HG02885 (cell line): ENCODE measurements at regions not wholly inside any gene's neighbourhood (a gene's known extent, or its start where the extent isn't known, plus 50 kb on each side); places are given as distances from the start of the nearest gene placed in this dataset.

Source experiments
- ATAC-seq: cut with Tn5 transposase; IDR thresholded peaks from one replicate; pipeline ENCODE4 v1.9.1; 2021; ENCODE audit warnings: mild to moderate bottlenecking; ENCODE audit not compliant: unreplicated experiment, poor library complexity

GRCh38 chr2:164314148-164314547, 307.1 kb downstream of the GRB14 start:
- no peak for ATAC-seq

- no peak for ATAC-seq
Observed at GRCh38 chr2:164306872-164307271, 314.4 kb downstream of the GRB14 start.

GRCh38 chr2:164302786-164303185, 318.5 kb downstream of the GRB14 start:
- no peak for ATAC-seq

- ATAC-seq = no peak
Observed at GRCh38 chr2:164288235-164288634, 333.0 kb downstream of the GRB14 start.

- no peak for ATAC-seq
Observed at GRCh38 chr2:164287056-164287455, 334.2 kb downstream of the GRB14 start.

DNA sequence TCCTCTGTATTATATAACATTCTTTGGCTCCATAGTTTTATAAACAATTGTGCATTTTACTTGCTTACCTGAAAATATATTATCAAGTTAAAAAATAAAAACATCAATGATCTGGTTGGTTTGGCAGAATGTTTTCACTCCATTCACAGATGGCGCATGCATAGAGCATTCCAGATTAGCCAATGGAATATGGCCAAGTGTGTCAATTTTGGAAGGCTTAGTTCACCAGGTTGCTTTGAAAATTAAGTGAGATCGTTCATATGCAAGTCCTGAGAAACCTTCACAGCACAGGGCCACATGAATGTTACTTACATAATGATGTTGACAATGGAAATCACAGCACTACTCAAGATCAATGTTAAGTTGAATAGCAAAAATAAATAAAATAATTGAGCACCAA, 335.7 kb downstream of the GRB14 start:
- ATAC-seq = no peak

DNA sequence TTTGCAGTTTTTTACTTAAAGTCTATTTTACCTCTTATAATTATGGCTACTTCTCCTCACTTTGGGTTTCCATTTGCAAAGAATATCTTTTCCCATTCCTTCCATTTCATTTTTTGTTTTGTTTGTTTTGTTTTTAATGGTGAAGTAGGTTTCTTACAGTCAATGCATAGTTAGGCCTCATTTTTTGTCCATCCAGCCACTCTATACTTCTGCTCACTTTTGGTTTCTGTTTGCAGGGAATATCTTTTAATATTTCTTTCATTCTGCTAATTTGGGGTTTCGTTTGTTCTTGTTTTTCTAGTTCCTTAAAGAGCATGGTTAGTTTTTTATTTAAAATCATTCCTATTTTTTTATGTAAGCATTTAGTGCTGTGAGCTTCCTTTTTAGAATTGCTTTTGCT, 339.4 kb downstream of the GRB14 start:
- no peak for ATAC-seq

GRCh38 chr2:164275659-164276058, 345.6 kb downstream of the GRB14 start:
- ATAC-seq = peak; percentile 50

DNA sequence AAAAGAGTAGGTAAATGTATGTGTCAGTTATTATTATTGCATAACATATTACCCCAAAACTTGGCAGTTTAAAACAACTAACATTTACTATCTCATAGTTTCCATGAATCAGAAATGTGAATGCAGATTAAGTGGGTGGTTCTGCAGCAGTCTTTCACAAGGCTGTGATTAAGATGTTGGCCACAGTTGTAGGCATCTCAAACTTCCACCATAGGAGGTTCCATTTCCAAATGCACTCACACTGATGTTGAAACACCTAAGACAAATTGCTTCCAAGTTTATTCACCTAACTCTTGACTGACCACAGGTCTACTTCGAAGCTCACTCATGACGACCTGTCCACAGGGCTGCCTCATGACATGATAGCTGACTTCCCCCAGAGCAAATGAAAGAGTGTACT, 360.8 kb downstream of the GRB14 start:
- no peak for ATAC-seq

- no peak for ATAC-seq
Observed at GRCh38 chr2:164257742-164258141, 363.5 kb downstream of the GRB14 start.

DNA sequence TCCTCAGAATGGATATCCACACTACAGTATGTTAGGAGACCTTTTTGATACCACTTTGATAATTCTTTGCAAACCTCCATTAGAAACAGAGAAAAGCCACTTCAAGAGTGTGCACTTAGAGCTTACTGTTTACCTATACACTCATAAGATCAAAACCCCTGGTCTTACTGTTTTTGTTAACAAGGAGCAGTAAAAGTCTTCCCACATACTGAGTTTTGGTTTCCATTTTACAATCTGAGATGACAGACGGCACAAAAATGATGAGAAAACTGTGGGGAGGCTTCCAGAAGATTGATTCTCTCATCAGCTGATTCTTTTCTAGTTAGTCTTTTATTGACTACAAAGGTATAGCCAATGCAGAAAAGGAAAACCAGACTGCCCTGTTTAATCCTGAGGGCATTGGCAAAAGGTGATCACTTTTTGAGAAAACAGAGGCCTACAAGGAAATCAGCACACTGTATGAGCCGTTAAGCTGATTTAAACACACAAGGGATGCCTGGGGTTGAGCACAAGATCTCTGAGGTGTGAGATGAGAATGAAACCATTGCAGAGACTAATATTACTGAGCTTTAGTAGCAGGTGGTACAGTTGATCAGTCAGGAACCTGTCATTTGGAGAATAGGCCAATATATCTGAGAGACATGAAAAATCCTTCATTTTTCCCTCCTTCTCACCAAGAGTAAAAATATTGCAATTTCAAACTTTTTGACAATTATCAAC, 368.6 kb downstream of the GRB14 start:
- ATAC-seq = peak; percentile 96

GRCh38 chr2:164243315-164243714, 378.0 kb downstream of the GRB14 start:
- no peak for ATAC-seq

GRCh38 chr2:164242409-164242808, 378.9 kb downstream of the GRB14 start:
- no peak for ATAC-seq

- ATAC-seq = no peak
Observed at GRCh38 chr2:164234074-164234473, 387.2 kb downstream of the GRB14 start.

DNA sequence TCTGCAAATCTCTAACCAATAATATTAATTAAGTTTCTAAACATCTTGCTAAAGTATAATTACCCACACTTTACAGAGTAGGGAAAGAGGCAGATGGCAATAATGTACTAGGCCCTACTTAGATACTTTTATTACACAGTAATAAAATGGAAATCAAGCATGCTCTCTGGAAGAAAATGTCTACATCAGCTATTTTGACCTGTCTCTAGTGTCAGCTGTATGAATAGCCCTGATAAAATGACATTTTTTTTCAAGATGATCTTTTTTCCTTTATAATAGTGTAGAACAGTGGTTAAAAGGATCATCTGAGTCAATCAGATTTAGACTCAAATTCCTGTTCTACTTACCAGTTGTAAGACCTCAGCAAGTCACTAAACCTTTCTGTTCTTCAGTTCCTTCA, 397.3 kb downstream of the GRB14 start:
- no peak for ATAC-seq

DNA sequence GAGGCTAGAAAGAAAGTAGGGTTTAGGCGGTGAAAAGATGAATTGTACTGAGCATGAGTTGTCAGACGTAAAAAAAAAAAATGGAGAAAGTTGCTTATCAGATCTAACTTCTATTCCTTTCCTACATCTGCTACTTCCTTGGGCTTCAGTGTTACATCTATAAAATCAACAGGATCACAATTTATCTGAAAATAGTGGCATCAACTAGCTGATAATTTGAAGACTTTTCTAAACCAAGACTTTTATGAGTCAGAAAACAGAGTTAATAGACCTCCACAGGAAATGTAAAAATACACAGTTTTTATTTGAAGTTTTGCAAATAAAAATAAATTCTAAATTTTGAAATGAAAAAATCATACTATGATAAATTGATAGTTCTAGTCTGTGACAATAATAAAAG, 399.8 kb downstream of the GRB14 start:
- no peak for ATAC-seq

- no peak for ATAC-seq
Observed at GRCh38 chr2:164220265-164220664, 401.0 kb downstream of the GRB14 start.

GRCh38 chr2:164213916-164214315, 407.4 kb downstream of the GRB14 start:
- ATAC-seq = no peak

DNA sequence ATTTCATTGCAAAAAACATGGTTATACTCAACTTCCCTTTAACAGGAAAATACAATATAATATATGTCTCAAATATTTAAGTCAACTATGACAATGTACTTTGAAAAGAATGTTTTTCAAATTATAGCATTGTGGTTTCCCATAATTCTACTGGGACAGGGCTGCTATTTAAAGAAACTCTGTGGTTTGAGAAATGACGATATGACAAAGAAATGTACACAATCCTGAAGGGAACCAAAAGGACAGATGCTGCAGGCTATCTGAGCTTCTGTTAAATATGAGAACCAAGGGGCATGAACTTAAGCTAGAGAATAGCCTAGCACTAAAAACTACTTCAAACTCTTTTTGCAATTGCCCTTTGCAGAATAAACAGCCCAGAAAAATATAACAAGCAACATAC, 415.9 kb downstream of the GRB14 start:
- no peak for ATAC-seq

GRCh38 chr2:164203131-164203530, 418.2 kb downstream of the GRB14 start:
- no peak for ATAC-seq

DNA sequence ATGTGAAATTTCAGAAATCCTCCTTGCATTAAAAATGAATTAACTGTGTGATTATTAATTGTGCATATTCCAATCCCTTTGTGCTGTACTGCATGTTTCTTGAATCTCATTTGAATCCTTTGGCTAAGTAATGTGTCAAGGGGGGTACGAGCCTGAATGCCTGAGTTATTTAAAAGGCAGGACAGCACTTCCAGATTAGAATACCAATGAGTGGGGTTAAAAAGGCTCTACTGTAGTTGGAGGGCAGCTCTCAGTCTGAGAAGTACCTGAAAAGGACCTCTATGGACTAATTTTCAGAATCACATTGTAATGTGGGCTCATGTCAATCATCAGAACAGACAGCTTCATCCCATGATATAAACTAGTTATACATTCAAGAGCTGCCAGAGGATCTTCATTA, 423.0 kb downstream of the GRB14 start:
- no peak for ATAC-seq

DNA sequence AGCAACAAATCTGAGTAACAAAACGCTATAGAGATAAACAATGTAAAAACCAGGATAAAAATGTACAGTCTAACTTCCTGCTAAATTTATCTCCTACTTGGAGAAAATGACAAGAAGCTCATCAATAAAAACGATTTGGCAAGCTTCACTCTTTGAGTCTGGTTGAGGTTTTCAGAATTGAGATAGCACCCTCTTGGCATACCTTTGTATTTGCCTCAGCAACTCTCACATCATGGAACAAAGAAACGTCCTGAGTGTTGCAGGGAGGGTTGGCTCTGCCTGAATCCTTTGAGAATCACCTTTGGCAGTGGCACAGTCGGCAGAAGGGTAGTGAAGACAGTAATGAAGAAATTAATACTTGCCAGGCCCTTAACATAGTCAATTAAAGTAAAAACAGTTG, 430.6 kb downstream of the GRB14 start:
- no peak for ATAC-seq

DNA sequence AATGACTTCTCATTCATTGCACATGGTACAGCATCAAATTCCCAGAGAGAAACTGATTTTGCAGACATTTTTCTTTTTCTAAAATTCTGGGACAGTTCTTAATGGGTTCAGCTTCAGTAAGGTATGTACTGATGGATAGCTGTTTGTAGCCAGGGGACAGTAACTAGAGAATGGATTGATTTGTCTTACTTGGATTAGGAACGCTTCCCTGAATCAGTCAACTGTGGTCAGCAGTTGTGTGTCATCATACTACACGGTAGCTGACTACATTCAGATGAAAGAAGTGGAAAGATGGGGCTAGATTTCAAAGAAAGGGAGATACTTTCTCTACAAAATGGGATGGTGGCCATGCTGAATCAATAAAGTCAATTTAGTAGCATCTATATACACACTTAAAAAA, 431.4 kb downstream of the GRB14 start:
- ATAC-seq = no peak
